Hepatocyte (in vitro differentiated cells): ENCODE measurements at regions not wholly inside any gene's neighbourhood (a gene's known extent, or its start where the extent isn't known, plus 50 kb on each side); places are given as distances from the start of the nearest gene placed in this dataset. TPM values are rescaled to one million over a fixed set of nuclear protein-coding genes. Genes with fewer than 3 reads are reported as not detected.

Source experiments
- DNase-seq: peaks from one replicate; pipeline ENCODE4 v3.0.0-alpha.2; 2016; ENCODE audit warnings: low spot score
- H2AFZ ChIP-seq: fragments of 200-600 bp; sonication (generic); 2 replicates; pipeline ENCODE4 v1.6.0; 2016; ENCODE audit warnings: antibody characterized with exemption, mild to moderate bottlenecking
- H3K27ac ChIP-seq: fragments of 200-600 bp; sonication (generic); 2 replicates; pipeline ENCODE4 v1.5.1; 2016; ENCODE audit warnings: mild to moderate bottlenecking
- H3K27me3 ChIP-seq: fragments of 200-600 bp; sonication (generic); 2 replicates; pipeline ENCODE4 v1.6.1; 2016
- H3K36me3 ChIP-seq: fragments of 200-600 bp; sonication (generic); replicated peaks from 2 replicates; pipeline ENCODE4 v1.5.1; 2016; ENCODE audit warnings: low read depth; ENCODE audit not compliant: insufficient read depth
- H3K4me1 ChIP-seq: fragments of 200-600 bp; sonication (generic); 2 replicates; pipeline ENCODE4 v1.5.1; 2016; ENCODE audit warnings: mild to moderate bottlenecking, moderate library complexity; ENCODE audit not compliant: insufficient read depth
- H3K4me2 ChIP-seq: fragments of 200-600 bp; sonication (generic); 2 replicates; pipeline ENCODE4 v1.6.0; 2016
- H3K4me3 ChIP-seq: fragments of 200-600 bp; sonication (generic); 2 replicates; pipeline ENCODE4 v1.5.1; 2016; ENCODE audit warnings: mild to moderate bottlenecking
- H3K79me2 ChIP-seq: fragments of 200-600 bp; sonication (generic); 2 replicates; pipeline ENCODE4 v1.6.0; 2017; ENCODE audit warnings: mild to moderate bottlenecking
- H3K9me2 ChIP-seq: fragments of 200-600 bp; sonication (generic); replicated peaks from 2 replicates; pipeline ENCODE4 v1.6.0; 2017; ENCODE audit warnings: mild to moderate bottlenecking; ENCODE audit not compliant: insufficient read depth
- H3K9me3 ChIP-seq: fragments of 200-600 bp; sonication (generic); 2 replicates; pipeline ENCODE4 v1.5.1; 2016; ENCODE audit warnings: low read depth, mild to moderate bottlenecking
- H4K20me1 ChIP-seq: fragments of 200-600 bp; sonication (generic); 2 replicates; pipeline ENCODE4 v1.6.0; 2016; ENCODE audit warnings: mild to moderate bottlenecking; ENCODE audit not compliant: insufficient read depth, poor library complexity, severe bottlenecking
- CTCF ChIP-seq: fragments of 200-600 bp; sonication (generic); IDR thresholded peaks from 2 replicates; pipeline ENCODE4 v1.5.1; 2016; ENCODE audit warnings: antibody characterized with exemption, mild to moderate bottlenecking; ENCODE audit not compliant: poor library complexity
- EZH2 ChIP-seq: fragments of 200-600 bp; sonication (generic); IDR thresholded peaks from 2 replicates; pipeline ENCODE4 v1.6.1; 2016; ENCODE audit warnings: antibody characterized with exemption, mild to moderate bottlenecking, borderline replicate concordance
- EZH2phosphoT487 ChIP-seq: fragments of 200-600 bp; sonication (generic); IDR thresholded peaks from one replicate; pipeline ENCODE4 v1.6.1; 2018; ENCODE audit warnings: antibody characterized with exemption, mild to moderate bottlenecking, low read depth, moderate library complexity; ENCODE audit not compliant: unreplicated experiment, severe bottlenecking
- WGBS: methylation state at CpG from one replicate; pipeline ENCODE4 v1.1.6; 2016; ENCODE audit warnings: low lambda C conversion rate; ENCODE audit errors: missing lambda C conversion rate; 5-methylcytosine and 5-hydroxymethylcytosine counted together
- small RNA-seq: library from RNA; depleted of rRNA; stranded (forward); fragments of <200 nt; gene quantifications from one replicate; pipeline ENCODE3, GENCODE V24; 2014

- Histone ChIP-seq H3K4me3 (no peak overlapping the region), H3K9me2 (no peaks in the 10 kb centered on the region), H3K79me2 (no peaks in the 10 kb centered on the region), H3K4me2 (no peak overlapping the region), H3K9me3 (no peaks in the 10 kb centered on the region), H3K4me1 (no peaks in the 10 kb centered on the region), H3K36me3 (no peaks in the 10 kb centered on the region), H2AFZ (no peak overlapping the region), H4K20me1 (no peaks in the 10 kb centered on the region), H3K27ac (no peak overlapping the region), H3K27me3 (peaks cover 47% of the 10 kb centered on the region)
- TF ChIP-seq EZH2, result no peak
- no peak for TF ChIP-seq CTCF
- TF ChIP-seq EZH2phosphoT487, result no peak
- 81% methylated on average over 6 of the region's 6 CpGs for WGBS
- DNase-seq, result no peak
Measured at GRCh38 chr11:127056338-127056971, 55.9 kb upstream of the KIRREL3 start.

GRCh38 chr11:127055236-127055635 is 54.7 kb upstream of the KIRREL3 start:
- 84% methylated on average over 6 of the region's 6 CpGs for WGBS
- Histone ChIP-seq H3K27me3 (peaks cover 36% of the 10 kb centered on the region), H3K9me2 (no peaks in the 10 kb centered on the region), H3K27ac (no peak overlapping the region), H3K4me3 (no peak overlapping the region), H3K4me2 (no peak overlapping the region), H3K36me3 (no peaks in the 10 kb centered on the region), H3K4me1 (no peaks in the 10 kb centered on the region), H3K79me2 (no peaks in the 10 kb centered on the region), H2AFZ (no peak overlapping the region), H3K9me3 (no peaks in the 10 kb centered on the region), H4K20me1 (no peaks in the 10 kb centered on the region)
- TF ChIP-seq EZH2, result no peak
- DNase-seq, result no peak

- peaks cover 30% of the 10 kb centered on the region for H3K27me3 ChIP-seq
Measured at GRCh38 chr11:127054153-127054552, 53.6 kb upstream of the KIRREL3 start.

GRCh38 chr11:127052404-127052803 is 51.8 kb upstream of the KIRREL3 start:
- no peak for DNase-seq
- H3K4me2 ChIP-seq, result no peak overlapping the region

More at GRCh38 chr11:127054153-127054552, 53.6 kb upstream of the KIRREL3 start:
- Histone ChIP-seq H3K27ac (no peak overlapping the region), H3K4me1 (no peaks in the 10 kb centered on the region), H3K4me3 (no peak overlapping the region), H3K79me2 (no peaks in the 10 kb centered on the region), H3K9me2 (no peaks in the 10 kb centered on the region), H3K9me3 (no peaks in the 10 kb centered on the region), H3K36me3 (no peaks in the 10 kb centered on the region), H2AFZ (no peak overlapping the region), H4K20me1 (no peaks in the 10 kb centered on the region), H3K4me2 (no peak overlapping the region)
- 82% methylated on average over 2 of the region's 2 CpGs for WGBS
- no peak for DNase-seq
- no peak for TF ChIP-seq CTCF

More at GRCh38 chr11:127052404-127052803, 51.8 kb upstream of the KIRREL3 start:
- no peaks in the 10 kb centered on the region for H3K79me2 ChIP-seq
- H3K4me1 ChIP-seq, result no peaks in the 10 kb centered on the region
- no peaks in the 10 kb centered on the region for H3K36me3 ChIP-seq
- H3K27me3 ChIP-seq, result peaks cover 41% of the 10 kb centered on the region
- H2AFZ ChIP-seq, result no peak overlapping the region
- H3K9me2 ChIP-seq, result no peaks in the 10 kb centered on the region
- H3K27ac ChIP-seq, result no peak overlapping the region
- no peaks in the 10 kb centered on the region for H4K20me1 ChIP-seq
- 55% methylated on average over 1 of the region's 1 CpG for WGBS
- no peaks in the 10 kb centered on the region for H3K9me3 ChIP-seq
- TF ChIP-seq CTCF (no peak), EZH2phosphoT487 (no peak), EZH2 (no peak)
- H3K4me3 ChIP-seq, result no peak overlapping the region

Small RNA genes in the stretch of these regions (small RNA-seq; reads per million reads assigned to genes)
- not detected for gene RN7SKP279
